ENCODE measurements at regions not wholly inside any gene's neighbourhood (a gene's known extent, or its start where the extent isn't known, plus 50 kb on each side); places are given as distances from the start of the nearest gene placed in this dataset.

DNA sequence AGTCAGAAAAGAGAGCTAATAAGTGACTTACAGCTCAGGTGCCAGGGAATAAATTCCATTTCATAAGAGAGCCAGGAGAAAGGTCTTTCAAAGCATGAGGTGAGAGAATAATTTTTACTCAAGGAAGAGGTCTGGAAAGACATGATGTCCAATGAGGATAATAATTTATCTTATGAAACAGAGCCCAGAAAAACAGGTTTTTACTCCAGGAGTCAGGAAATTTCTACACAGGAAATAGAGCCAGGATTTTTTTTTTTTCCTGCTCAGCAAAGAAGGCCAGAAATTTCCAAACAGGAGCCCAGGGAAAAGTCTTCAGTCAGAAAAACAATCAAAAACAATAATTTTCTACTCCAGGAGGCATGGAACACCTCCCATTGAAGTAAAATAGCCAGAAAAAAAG lies 1185.7 kb upstream of the TSPY4 start:
- TF ChIP-seq, protein P1, sequence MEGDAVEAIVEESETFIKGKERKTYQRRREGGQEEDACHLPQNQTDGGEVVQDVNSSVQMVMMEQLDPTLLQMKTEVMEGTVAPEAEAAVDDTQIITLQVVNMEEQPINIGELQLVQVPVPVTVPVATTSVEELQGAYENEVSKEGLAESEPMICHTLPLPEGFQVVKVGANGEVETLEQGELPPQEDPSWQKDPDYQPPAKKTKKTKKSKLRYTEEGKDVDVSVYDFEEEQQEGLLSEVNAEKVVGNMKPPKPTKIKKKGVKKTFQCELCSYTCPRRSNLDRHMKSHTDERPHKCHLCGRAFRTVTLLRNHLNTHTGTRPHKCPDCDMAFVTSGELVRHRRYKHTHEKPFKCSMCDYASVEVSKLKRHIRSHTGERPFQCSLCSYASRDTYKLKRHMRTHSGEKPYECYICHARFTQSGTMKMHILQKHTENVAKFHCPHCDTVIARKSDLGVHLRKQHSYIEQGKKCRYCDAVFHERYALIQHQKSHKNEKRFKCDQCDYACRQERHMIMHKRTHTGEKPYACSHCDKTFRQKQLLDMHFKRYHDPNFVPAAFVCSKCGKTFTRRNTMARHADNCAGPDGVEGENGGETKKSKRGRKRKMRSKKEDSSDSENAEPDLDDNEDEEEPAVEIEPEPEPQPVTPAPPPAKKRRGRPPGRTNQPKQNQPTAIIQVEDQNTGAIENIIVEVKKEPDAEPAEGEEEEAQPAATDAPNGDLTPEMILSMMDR (IDR thresholded peaks at IDR 0.05) = no peak
- no peak for TF ChIP-seq POLR2AphosphoS5 (IDR thresholded peaks at IDR 0.05)

All from breast epithelium (tissue), 3 donors.